ENCODE measurements at regions not wholly inside any gene's neighbourhood (a gene's known extent, or its start where the extent isn't known, plus 50 kb on each side); places are given as distances from the start of the nearest gene placed in this dataset.

DNA sequence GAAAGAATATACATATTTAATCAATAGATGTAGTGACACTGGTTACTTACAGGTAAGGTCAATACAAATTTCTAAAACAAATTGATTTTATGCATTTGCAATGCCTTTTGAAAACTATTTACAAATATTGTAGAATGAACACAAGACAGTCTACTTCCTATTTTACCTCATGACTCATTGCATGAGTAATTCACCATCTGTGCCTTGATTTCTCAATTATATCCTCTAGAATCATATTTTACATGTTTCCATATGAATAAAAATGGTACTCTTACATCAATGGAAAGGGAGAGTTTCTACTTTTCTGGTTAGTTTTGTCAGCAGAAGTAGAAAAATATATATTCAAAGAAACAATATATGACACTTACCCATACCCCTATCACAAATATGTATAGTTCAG lies 203.8 kb upstream of the CDH7 start:
- H3K9me3 ChIP-seq, result no peaks in the 10 kb centered on the region
- H3K27ac ChIP-seq, result no peak overlapping the region
- intact Hi-C loops (cut with DNase I), result no loop called here
- H3K4me1 ChIP-seq, result no peaks in the 10 kb centered on the region
- TF ChIP-seq, protein P1, sequence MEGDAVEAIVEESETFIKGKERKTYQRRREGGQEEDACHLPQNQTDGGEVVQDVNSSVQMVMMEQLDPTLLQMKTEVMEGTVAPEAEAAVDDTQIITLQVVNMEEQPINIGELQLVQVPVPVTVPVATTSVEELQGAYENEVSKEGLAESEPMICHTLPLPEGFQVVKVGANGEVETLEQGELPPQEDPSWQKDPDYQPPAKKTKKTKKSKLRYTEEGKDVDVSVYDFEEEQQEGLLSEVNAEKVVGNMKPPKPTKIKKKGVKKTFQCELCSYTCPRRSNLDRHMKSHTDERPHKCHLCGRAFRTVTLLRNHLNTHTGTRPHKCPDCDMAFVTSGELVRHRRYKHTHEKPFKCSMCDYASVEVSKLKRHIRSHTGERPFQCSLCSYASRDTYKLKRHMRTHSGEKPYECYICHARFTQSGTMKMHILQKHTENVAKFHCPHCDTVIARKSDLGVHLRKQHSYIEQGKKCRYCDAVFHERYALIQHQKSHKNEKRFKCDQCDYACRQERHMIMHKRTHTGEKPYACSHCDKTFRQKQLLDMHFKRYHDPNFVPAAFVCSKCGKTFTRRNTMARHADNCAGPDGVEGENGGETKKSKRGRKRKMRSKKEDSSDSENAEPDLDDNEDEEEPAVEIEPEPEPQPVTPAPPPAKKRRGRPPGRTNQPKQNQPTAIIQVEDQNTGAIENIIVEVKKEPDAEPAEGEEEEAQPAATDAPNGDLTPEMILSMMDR (IDR thresholded peaks at IDR 0.05), result no peak
- H3K36me3 ChIP-seq, result no peaks in the 10 kb centered on the region
- no peak for DNase-seq (ENCODE audit: low spot score in 2 of 2)
- H3K4me3 ChIP-seq, result no peak overlapping the region
- no peaks in the 10 kb centered on the region for H3K27me3 ChIP-seq

DNA sequence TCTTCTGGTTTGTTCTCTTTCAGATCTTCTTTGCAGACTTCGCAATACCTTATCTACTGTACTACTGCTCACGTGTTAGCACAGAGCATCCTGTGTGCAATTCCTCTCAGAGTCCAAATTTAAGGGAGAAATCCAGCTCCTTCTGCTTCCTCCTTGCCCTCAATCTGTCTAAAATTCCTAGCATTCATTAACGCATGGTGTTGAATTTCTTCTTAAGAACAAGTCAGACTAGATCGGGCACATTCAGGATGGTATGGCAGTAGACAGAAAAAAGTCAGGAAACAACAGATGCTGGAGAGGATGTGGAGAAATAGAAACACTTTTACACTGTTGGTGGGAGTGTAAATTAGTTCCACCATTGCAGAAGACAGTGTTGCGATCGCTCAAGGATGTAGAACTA lies 206.1 kb upstream of the CDH7 start:
- intact Hi-C loops (cut with DNase I), result no loop called here
- TF ChIP-seq, protein P1 (IDR thresholded peaks at IDR 0.05), result no peak

DNA sequence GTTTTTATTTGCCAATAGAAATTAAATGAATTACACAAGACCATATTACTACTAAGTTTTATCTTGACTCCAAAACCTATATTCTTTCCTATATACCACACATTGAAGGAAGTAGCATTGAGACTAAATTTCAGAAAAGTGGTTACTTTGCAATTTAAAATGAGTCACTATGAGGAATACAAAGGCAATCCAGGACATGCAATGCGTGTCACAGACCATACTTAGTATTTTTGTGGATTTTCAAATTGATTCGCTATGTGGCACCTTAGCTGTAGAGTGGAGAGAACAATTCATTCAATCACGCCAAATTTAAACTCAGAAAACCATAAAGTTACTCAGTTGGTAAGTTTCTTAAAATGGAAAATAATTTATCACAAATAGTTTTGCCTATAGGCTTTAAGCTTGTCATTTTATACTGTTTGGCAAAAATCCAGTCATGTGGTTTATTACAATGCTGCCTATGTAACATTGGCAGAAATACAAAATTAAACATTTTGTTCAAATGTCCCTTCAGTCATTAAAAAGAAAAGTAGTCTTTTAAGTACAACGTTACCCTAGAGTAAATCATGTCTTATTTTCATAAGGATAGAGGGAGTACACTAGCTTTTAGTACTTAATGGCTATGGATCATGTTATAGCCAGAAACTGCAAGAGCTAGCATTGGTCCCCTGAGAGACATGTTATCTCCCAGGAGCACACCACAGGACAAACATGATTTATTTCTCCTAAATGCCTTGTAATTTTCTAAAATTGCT lies 222.8 kb upstream of the CDH7 start:
- Histone ChIP-seq H3K4me3 (no peak overlapping the region), H3K9me3 (no peaks in the 10 kb centered on the region), H3K4me1 (no peaks in the 10 kb centered on the region), H3K36me3 (no peaks in the 10 kb centered on the region), H3K27ac (no peak overlapping the region), H3K27me3 (no peaks in the 10 kb centered on the region)
- intact Hi-C loops (cut with DNase I), result no loop called here
- TF ChIP-seq, protein P1 (IDR thresholded peaks at IDR 0.05), result no peak
- no peak for DNase-seq (ENCODE audit: low spot score in 2 of 2)

More for the DNA sequence above, 206.1 kb upstream of the CDH7 start:
- no peak overlapping the region for H3K4me3 ChIP-seq
- no peaks in the 10 kb centered on the region for H3K27me3 ChIP-seq
- no peaks in the 10 kb centered on the region for H3K9me3 ChIP-seq
- DNase-seq (ENCODE audit: low spot score in 2 of 2), result no peak
- no peaks in the 10 kb centered on the region for H3K4me1 ChIP-seq
- H3K36me3 ChIP-seq, result no peaks in the 10 kb centered on the region
- no peak overlapping the region for H3K27ac ChIP-seq

DNA sequence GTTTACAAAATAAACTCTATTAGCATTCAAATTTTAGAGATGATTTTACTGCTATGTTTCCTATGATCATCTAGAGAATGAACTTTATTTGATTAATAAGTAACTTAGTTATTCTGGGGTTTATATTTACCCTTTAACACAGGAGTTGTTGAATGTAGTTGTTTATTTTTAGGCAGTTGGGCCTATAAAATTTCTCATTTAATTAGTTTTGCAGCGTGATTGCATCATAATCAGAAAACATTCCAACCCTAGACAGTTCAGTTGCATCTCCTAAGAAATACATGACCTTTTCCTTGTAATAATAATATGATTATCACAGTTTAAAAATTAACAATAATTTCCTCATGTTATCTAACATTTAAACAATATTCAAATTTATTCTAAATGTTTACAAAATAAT lies 224.7 kb upstream of the CDH7 start:
- Histone ChIP-seq H3K9me3 (no peaks in the 10 kb centered on the region), H3K4me3 (no peak overlapping the region), H3K27me3 (no peaks in the 10 kb centered on the region), H3K36me3 (no peaks in the 10 kb centered on the region), H3K4me1 (no peaks in the 10 kb centered on the region), H3K27ac (no peak overlapping the region)
- intact Hi-C loops (cut with DNase I), result no loop called here
- no peak for DNase-seq (ENCODE audit: low spot score in 2 of 2)
- TF ChIP-seq, protein P1 (IDR thresholded peaks at IDR 0.05), result no peak

DNA sequence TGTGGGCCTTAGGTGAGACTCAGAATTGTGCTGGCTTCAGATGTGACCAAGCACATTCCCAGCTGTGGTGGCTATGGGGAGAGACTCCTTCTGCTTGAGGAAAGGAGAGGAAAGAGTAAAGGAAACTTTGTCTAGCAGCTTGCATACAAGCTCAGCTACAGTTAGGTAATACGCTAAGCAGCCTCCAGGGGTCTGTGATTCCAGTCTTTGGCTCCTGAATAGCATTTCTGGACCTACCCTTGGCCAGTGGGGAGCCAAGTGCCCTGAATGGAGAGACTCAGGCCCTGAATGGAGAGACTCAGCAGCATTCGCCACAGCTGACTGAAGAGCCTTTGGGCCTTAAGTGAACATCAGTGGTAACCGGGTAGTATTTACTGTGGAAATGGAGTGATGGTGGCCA lies 227.4 kb upstream of the CDH7 start:
- intact Hi-C loops (cut with DNase I), result no loop called here

More for the DNA sequence above, 227.4 kb upstream of the CDH7 start:
- H3K9me3 ChIP-seq, result no peaks in the 10 kb centered on the region
- H3K4me3 ChIP-seq, result no peak overlapping the region
- H3K27ac ChIP-seq, result no peak overlapping the region
- H3K36me3 ChIP-seq, result no peaks in the 10 kb centered on the region
- DNase-seq (ENCODE audit: low spot score in 2 of 2), result no peak
- TF ChIP-seq, protein P1 (IDR thresholded peaks at IDR 0.05), result no peak
- no peaks in the 10 kb centered on the region for H3K4me1 ChIP-seq
- no peaks in the 10 kb centered on the region for H3K27me3 ChIP-seq
